SIG-M5 (cell line): ENCODE measurements at regions not wholly inside any gene's neighbourhood (a gene's known extent, or its start where the extent isn't known, plus 50 kb on each side); places are given as distances from the start of the nearest gene placed in this dataset.
A peak's percentile ranks its signal among the peaks of the same experiment; 100 is the strongest.
"Not testable (repeated sequence)": the region's sequence is repeated elsewhere in the genome, so short reads cannot be mapped to it uniquely, and the experiment has no call there.

Experiments
- DNase-seq: peaks from one replicate; lab custom pipeline; 2025; lab: John Stamatoyannopoulos, UW

- peak; percentile 76 for DNase-seq
These were observed 105.2 kb downstream of the OR2B2 start for GRCh38 chr6:27806981-27807440.

GRCh38 chr6:27805347-27805746 lies 106.8 kb downstream of the OR2B2 start:
- no peak for DNase-seq

- DNase-seq, result no peak
These were observed 107.3 kb downstream of the OR2B2 start for GRCh38 chr6:27804851-27805250.

- DNase-seq, result no peak
These were observed 111.3 kb downstream of the OR2B2 start for GRCh38 chr6:27800731-27801373.

GRCh38 chr6:27797960-27798359 lies 114.2 kb downstream of the OR2B2 start:
- DNase-seq, result no peak

GRCh38 chr6:27796736-27797481 lies 115.3 kb downstream of the OR2B2 start:
- not testable (repeated sequence) for DNase-seq

- no peak for DNase-seq
These were observed 116.3 kb downstream of the OR2B2 start for GRCh38 chr6:27795697-27796494.

GRCh38 chr6:27791182-27791943 lies 120.8 kb downstream of the OR2B2 start:
- no peak for DNase-seq

- not testable (repeated sequence) for DNase-seq
These were observed 123.8 kb downstream of the OR2B2 start for GRCh38 chr6:27788376-27788775.

GRCh38 chr6:27786048-27786447 lies 126.1 kb downstream of the OR2B2 start:
- no peak for DNase-seq

GRCh38 chr6:27785294-27785693 lies 126.9 kb downstream of the OR2B2 start:
- no peak for DNase-seq

GRCh38 chr6:27782748-27783147 lies 129.4 kb downstream of the OR2B2 start:
- DNase-seq, result no peak

GRCh38 chr6:27778625-27779417 lies 133.4 kb downstream of the OR2B2 start:
- no peak for DNase-seq

GRCh38 chr6:27777614-27778355 lies 134.4 kb downstream of the OR2B2 start:
- no peak for DNase-seq

- DNase-seq, result no peak
These were observed 135.1 kb downstream of the OR2B2 start for GRCh38 chr6:27777126-27777525.

GRCh38 chr6:27776504-27776903 lies 135.7 kb downstream of the OR2B2 start:
- no peak for DNase-seq

GRCh38 chr6:27775796-27776184 lies 136.4 kb downstream of the OR2B2 start:
- DNase-seq, result no peak

- not testable (repeated sequence) for DNase-seq
These were observed 136.9 kb downstream of the OR2B2 start for GRCh38 chr6:27775138-27775795.

GRCh38 chr6:27774264-27774600 lies 138.0 kb downstream of the OR2B2 start:
- not testable (repeated sequence) for DNase-seq
